ENCODE measurements at regions not wholly inside any gene's neighbourhood (a gene's known extent, or its start where the extent isn't known, plus 50 kb on each side); places are given as distances from the start of the nearest gene placed in this dataset.

DNA sequence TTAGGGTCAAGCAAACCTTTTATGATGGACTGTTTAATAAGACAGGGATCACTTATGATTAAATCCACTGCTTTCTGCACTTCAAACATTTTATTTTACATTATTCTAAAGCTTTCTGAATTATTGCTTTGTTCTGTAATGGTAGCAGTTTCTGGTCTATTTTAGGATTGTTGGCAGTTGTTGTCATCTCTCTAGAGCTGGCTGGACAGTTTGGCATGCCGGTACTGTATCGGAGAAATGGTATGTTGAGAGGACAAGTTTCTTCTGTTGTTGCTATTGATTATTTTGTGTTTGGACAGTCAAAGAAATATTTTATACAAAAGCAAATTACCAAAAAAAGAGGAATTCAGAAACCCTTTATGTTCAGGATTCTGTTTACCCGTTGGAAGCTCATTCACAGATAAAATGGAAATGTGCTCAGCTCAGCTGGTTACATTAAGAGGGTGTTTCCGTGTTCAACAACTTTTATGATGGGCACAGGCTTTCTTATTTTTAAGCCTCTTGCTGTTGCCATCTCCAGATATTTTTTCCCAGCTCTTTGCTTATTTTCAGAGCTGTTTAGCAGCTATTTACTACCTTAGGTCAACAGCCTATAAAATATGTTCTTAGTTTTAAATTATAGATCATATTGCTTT, 214.6 kb upstream of the IGFBP7 start:
- intact Hi-C loops (cut with DNase I) = no loop called here
- no peaks in the 10 kb centered on the region for H3K9me3 ChIP-seq
- no peaks in the 10 kb centered on the region for H3K4me1 ChIP-seq
- no peaks in the 10 kb centered on the region for H3K36me3 ChIP-seq
- no peak for DNase-seq (ENCODE audit: extremely low spot score in 2 of 2)
- TF ChIP-seq, protein P1, sequence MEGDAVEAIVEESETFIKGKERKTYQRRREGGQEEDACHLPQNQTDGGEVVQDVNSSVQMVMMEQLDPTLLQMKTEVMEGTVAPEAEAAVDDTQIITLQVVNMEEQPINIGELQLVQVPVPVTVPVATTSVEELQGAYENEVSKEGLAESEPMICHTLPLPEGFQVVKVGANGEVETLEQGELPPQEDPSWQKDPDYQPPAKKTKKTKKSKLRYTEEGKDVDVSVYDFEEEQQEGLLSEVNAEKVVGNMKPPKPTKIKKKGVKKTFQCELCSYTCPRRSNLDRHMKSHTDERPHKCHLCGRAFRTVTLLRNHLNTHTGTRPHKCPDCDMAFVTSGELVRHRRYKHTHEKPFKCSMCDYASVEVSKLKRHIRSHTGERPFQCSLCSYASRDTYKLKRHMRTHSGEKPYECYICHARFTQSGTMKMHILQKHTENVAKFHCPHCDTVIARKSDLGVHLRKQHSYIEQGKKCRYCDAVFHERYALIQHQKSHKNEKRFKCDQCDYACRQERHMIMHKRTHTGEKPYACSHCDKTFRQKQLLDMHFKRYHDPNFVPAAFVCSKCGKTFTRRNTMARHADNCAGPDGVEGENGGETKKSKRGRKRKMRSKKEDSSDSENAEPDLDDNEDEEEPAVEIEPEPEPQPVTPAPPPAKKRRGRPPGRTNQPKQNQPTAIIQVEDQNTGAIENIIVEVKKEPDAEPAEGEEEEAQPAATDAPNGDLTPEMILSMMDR (IDR thresholded peaks at IDR 0.05) = no peak
- TF ChIP-seq POLR2AphosphoS5 (IDR thresholded peaks at IDR 0.05; ENCODE audit: insufficient read depth in 1 of 2, low read depth in 1 of 2) = no peak
- no peak for TF ChIP-seq POLR2A (IDR thresholded peaks at IDR 0.05)
- no peaks in the 10 kb centered on the region for H3K27me3 ChIP-seq
- no peak overlapping the region for H3K27ac ChIP-seq
- H3K4me3 ChIP-seq = no peak overlapping the region

DNA sequence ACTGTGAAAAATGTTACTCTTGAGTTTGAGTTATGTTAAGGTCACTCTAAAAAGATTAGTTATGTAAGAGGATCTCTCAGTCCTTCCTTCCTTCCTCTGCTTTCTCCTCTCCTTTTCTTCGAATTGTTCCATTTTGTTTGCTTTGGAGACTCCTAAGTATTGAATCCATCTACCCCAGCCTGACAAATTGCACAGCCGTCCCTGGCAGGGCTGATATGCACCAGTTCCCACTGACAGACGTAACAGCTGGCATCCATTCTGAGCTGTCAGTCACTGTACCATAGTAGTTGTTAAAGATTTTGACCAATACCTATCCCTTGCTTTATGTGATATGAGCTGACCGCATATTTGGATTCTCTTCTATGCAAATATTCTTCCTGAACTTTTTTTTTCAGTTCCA, 210.7 kb upstream of the IGFBP7 start:
- Histone ChIP-seq H3K27ac (no peak overlapping the region), H3K36me3 (no peaks in the 10 kb centered on the region), H3K9me3 (no peaks in the 10 kb centered on the region), H3K27me3 (no peaks in the 10 kb centered on the region), H3K4me3 (no peak overlapping the region), H3K4me1 (no peaks in the 10 kb centered on the region)
- TF ChIP-seq POLR2AphosphoS5 (IDR thresholded peaks at IDR 0.05; ENCODE audit: insufficient read depth in 1 of 2, low read depth in 1 of 2) = no peak
- TF ChIP-seq, protein P1 (IDR thresholded peaks at IDR 0.05) = no peak
- no peak for TF ChIP-seq POLR2A (IDR thresholded peaks at IDR 0.05)
- intact Hi-C loops (cut with DNase I) = no loop called here
- DNase-seq (ENCODE audit: extremely low spot score in 2 of 2) = no peak

- intact Hi-C loops (cut with DNase I) = no loop called here
- no peak overlapping the region for H3K4me3 ChIP-seq
- no peaks in the 10 kb centered on the region for H3K27me3 ChIP-seq
- no peaks in the 10 kb centered on the region for H3K9me3 ChIP-seq
- no peak for DNase-seq (ENCODE audit: extremely low spot score in 2 of 2)
- H3K27ac ChIP-seq = no peak overlapping the region
- H3K4me1 ChIP-seq = no peaks in the 10 kb centered on the region
- H3K36me3 ChIP-seq = no peaks in the 10 kb centered on the region
- no peak for TF ChIP-seq POLR2AphosphoS5 (IDR thresholded peaks at IDR 0.05; ENCODE audit: insufficient read depth in 1 of 2, low read depth in 1 of 2)
- no peak for TF ChIP-seq POLR2A (IDR thresholded peaks at IDR 0.05)
- TF ChIP-seq, protein P1 (IDR thresholded peaks at IDR 0.05) = no peak
These were observed 210.0 kb upstream of the IGFBP7 start for GRCh38 chr4:57320217-57320616.

- intact Hi-C loops (cut with DNase I) = no loop called here
- Histone ChIP-seq H3K4me3 (no peak overlapping the region), H3K4me1 (no peaks in the 10 kb centered on the region), H3K9me3 (no peaks in the 10 kb centered on the region), H3K27ac (no peak overlapping the region), H3K27me3 (no peaks in the 10 kb centered on the region), H3K36me3 (no peaks in the 10 kb centered on the region)
- TF ChIP-seq, protein P1 (IDR thresholded peaks at IDR 0.05) = no peak
- TF ChIP-seq POLR2AphosphoS5 (IDR thresholded peaks at IDR 0.05; ENCODE audit: insufficient read depth in 1 of 2, low read depth in 1 of 2) (no peak), POLR2A (IDR thresholded peaks at IDR 0.05) (no peak)
- no peak for DNase-seq (ENCODE audit: extremely low spot score in 2 of 2)
These were observed 208.5 kb upstream of the IGFBP7 start for GRCh38 chr4:57318703-57319102.

- no peak for DNase-seq (ENCODE audit: extremely low spot score in 2 of 2)
- H3K9me3 ChIP-seq = no peaks in the 10 kb centered on the region
- no peak for TF ChIP-seq POLR2AphosphoS5 (IDR thresholded peaks at IDR 0.05; ENCODE audit: insufficient read depth in 1 of 2, low read depth in 1 of 2)
- H3K4me3 ChIP-seq = no peak overlapping the region
- no peak overlapping the region for H3K27ac ChIP-seq
- intact Hi-C loops (cut with DNase I) = no loop called here
- H3K36me3 ChIP-seq = no peaks in the 10 kb centered on the region
- no peaks in the 10 kb centered on the region for H3K27me3 ChIP-seq
- H3K4me1 ChIP-seq = no peaks in the 10 kb centered on the region
These were observed 204.5 kb upstream of the IGFBP7 start for GRCh38 chr4:57314636-57315035.
